ENCODE measurements at regions not wholly inside any gene's neighbourhood (a gene's known extent, or its start where the extent isn't known, plus 50 kb on each side); places are given as distances from the start of the nearest gene placed in this dataset.

DNA sequence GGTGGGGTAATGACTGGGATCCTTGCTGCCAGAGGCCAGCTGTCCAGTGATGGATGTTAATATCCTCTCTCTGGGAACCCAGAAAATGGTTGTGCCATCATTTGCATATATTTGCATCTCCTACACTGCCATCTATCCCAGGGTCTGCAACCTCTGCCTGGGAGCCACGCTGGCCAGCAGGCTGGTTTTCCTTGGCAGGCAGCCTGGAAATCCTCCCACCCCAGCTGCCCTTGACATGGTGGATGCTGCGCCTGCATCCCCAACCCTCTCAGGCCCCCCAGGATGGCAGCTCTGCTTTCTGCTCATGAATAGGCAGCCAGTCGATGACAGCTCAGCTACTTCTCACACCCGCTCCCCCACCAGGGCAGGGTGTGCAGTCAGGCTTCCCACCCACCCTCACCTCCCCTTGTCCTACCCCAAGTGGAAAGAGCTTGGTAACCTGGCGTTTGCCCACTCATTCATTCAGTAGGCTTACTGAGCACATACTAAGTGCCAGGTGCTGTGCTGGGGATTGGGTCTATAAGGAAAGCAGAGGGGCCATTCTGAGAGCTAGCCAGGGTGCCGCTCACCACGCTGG, 202.5 kb downstream of the TRIM29 start:
- ChIA-PET CTCF (no interaction called here), POLR2A (no interaction called here)
- Histone ChIP-seq H3K4me3 (ENCODE audit: low read length) (no peak overlapping the region), H3K27me3 (ENCODE audit: control insufficient read depth in 1 of 2, insufficient read depth in 2 of 2, low read length in 2 of 2) (peaks cover 0 to 5% of the 10 kb centered on the region in 2 experiments), H3K27ac (ENCODE audit: low read depth in 1 of 2, low read length in 2 of 2) (no peak overlapping the region), H3K9me3 (ENCODE audit: control insufficient read depth in 1 of 2, insufficient read depth in 1 of 2, low read length in 2 of 2) (no peaks in the 10 kb centered on the region), H3K36me3 (ENCODE audit: insufficient read depth, low read length) (no peaks in the 10 kb centered on the region), H3K4me1 (ENCODE audit: insufficient read depth, low read length) (no peaks in the 10 kb centered on the region)
- Mint-ChIP-seq H3K4me3 (no peak overlapping the region), H3K36me3 (ENCODE audit: low read depth) (no peaks in the 10 kb centered on the region), H3K9me3 (no peaks in the 10 kb centered on the region), H3K4me1 (ENCODE audit: low read depth) (no peaks in the 10 kb centered on the region), H3K27ac (no peak overlapping the region), H3K27me3 (peaks cover 43% of the 10 kb centered on the region)
- ATAC-seq (ENCODE audit: poor library complexity) (no peak), DNase-seq (no peak)
- intact Hi-C loops (cut with DNase I, micrococcal nuclease) = no loop called here
- TF ChIP-seq, protein P1, sequence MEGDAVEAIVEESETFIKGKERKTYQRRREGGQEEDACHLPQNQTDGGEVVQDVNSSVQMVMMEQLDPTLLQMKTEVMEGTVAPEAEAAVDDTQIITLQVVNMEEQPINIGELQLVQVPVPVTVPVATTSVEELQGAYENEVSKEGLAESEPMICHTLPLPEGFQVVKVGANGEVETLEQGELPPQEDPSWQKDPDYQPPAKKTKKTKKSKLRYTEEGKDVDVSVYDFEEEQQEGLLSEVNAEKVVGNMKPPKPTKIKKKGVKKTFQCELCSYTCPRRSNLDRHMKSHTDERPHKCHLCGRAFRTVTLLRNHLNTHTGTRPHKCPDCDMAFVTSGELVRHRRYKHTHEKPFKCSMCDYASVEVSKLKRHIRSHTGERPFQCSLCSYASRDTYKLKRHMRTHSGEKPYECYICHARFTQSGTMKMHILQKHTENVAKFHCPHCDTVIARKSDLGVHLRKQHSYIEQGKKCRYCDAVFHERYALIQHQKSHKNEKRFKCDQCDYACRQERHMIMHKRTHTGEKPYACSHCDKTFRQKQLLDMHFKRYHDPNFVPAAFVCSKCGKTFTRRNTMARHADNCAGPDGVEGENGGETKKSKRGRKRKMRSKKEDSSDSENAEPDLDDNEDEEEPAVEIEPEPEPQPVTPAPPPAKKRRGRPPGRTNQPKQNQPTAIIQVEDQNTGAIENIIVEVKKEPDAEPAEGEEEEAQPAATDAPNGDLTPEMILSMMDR (IDR thresholded peaks at IDR 0.05) = no peak

DNA sequence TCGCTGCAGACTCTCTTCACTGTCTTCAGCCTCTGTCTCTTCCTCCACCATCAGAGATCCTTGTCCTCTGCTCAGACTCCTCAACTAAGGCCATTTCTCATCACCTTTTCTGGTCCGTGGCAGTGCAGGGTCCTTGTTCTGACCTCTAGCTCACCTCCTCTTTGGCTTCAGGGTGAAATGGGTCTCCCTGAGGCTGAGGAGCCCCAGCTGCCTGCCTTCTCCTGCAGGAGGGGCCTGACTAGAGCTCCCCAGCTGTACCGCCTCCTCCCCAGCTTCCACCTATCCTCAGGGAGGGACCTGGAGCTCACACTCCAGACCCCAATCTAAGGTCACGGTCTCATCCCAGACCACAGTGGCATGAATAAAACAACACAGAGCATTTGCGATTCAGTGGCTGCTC, 203.0 kb downstream of the TRIM29 start:
- ATAC-seq (ENCODE audit: poor library complexity) = no peak
- Histone ChIP-seq H3K4me1 (ENCODE audit: insufficient read depth, low read length) (no peaks in the 10 kb centered on the region), H3K9me3 (ENCODE audit: control insufficient read depth in 1 of 2, insufficient read depth in 1 of 2, low read length in 2 of 2) (no peaks in the 10 kb centered on the region), H3K27ac (ENCODE audit: low read depth in 1 of 2, low read length in 2 of 2) (no peak overlapping the region), H3K36me3 (ENCODE audit: insufficient read depth, low read length) (no peaks in the 10 kb centered on the region), H3K27me3 (ENCODE audit: control insufficient read depth in 1 of 2, insufficient read depth in 2 of 2, low read length in 2 of 2) (peaks cover 0 to 5% of the 10 kb centered on the region in 2 experiments), H3K4me3 (ENCODE audit: low read length) (no peak overlapping the region)
- H3K4me3 Mint-ChIP-seq = no peak overlapping the region
- POLR2A ChIA-PET = no interaction called here
- no peak overlapping the region for H3K27ac Mint-ChIP-seq
- DNase-seq = no peak
- peaks cover 38% of the 10 kb centered on the region for H3K27me3 Mint-ChIP-seq
- intact Hi-C loops (cut with DNase I, micrococcal nuclease) = no loop called here
- no peaks in the 10 kb centered on the region for H3K4me1 Mint-ChIP-seq (ENCODE audit: low read depth)
- H3K9me3 Mint-ChIP-seq = no peaks in the 10 kb centered on the region
- CTCF ChIA-PET = no interaction called here
- TF ChIP-seq, protein P1 (IDR thresholded peaks at IDR 0.05) = no peak
- no peaks in the 10 kb centered on the region for H3K36me3 Mint-ChIP-seq (ENCODE audit: low read depth)

DNA sequence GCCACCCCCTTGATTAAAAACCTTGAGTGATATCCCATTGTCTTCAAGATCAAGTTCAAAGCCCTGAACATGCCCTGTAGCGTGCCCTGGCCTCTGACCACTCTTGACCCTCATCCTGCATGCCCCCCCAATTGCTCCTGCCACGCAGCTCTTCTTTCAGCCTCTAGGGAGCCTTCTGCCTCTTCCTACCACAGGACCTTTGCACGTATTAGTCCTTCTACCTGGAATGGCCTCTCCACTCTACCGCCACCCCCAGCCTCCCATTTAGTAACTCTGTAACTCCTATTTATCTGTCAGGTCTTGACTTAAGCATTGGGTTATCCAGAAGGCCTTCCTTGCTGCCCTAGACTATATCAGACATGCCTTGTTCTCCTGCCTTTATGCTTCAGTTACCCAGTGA, 203.6 kb downstream of the TRIM29 start:
- Mint-ChIP-seq H3K9me3 (no peaks in the 10 kb centered on the region), H3K27me3 (peaks cover 34% of the 10 kb centered on the region), H3K4me1 (ENCODE audit: low read depth) (no peaks in the 10 kb centered on the region), H3K4me3 (no peak overlapping the region), H3K36me3 (ENCODE audit: low read depth) (no peaks in the 10 kb centered on the region), H3K27ac (no peak overlapping the region)
- Histone ChIP-seq H3K27ac (ENCODE audit: low read depth in 1 of 2, low read length in 2 of 2) (no peak overlapping the region), H3K36me3 (ENCODE audit: insufficient read depth, low read length) (no peaks in the 10 kb centered on the region), H3K4me1 (ENCODE audit: insufficient read depth, low read length) (no peaks in the 10 kb centered on the region), H3K27me3 (ENCODE audit: control insufficient read depth in 1 of 2, insufficient read depth in 2 of 2, low read length in 2 of 2) (peaks cover 0 to 5% of the 10 kb centered on the region in 2 experiments), H3K4me3 (ENCODE audit: low read length) (no peak overlapping the region), H3K9me3 (ENCODE audit: control insufficient read depth in 1 of 2, insufficient read depth in 1 of 2, low read length in 2 of 2) (no peaks in the 10 kb centered on the region)
- POLR2A ChIA-PET = no interaction called here
- CTCF ChIA-PET = no interaction called here
- DNase-seq (no peak), ATAC-seq (ENCODE audit: poor library complexity) (no peak)
- intact Hi-C loops (cut with DNase I, micrococcal nuclease) = no loop called here
- TF ChIP-seq, protein P1 (IDR thresholded peaks at IDR 0.05) = no peak
